ENCODE measurements at regions not wholly inside any gene's neighbourhood (a gene's known extent, or its start where the extent isn't known, plus 50 kb on each side); places are given as distances from the start of the nearest gene placed in this dataset.

- Histone ChIP-seq H3K9me3 (ENCODE audit: control insufficient read depth, insufficient read depth, low read length) (no peaks in the 10 kb centered on the region), H3K27me3 (ENCODE audit: control insufficient read depth, insufficient read depth, low read length) (no peaks in the 10 kb centered on the region), H3K4me1 (ENCODE audit: control insufficient read depth, insufficient read depth, low read length) (peaks cover 10% of the 10 kb centered on the region), H3K4me3 (ENCODE audit: low read length) (no peak overlapping the region), H3K27ac (ENCODE audit: low read length) (no peak overlapping the region), H3K36me3 (ENCODE audit: control insufficient read depth, insufficient read depth, low read length) (no peaks in the 10 kb centered on the region)
- DNase-seq (ENCODE audit: low read depth, low spot score): no peak
- no CpG with 5 or more reads among the region's 9 CpGs for WGBS (ENCODE audit: insufficient coverage, insufficient read length)
These were observed 84.9 kb upstream of the DIO3 start for GRCh38 chr14:101476258-101476915.

- H3K27me3 ChIP-seq (ENCODE audit: control insufficient read depth, insufficient read depth, low read length): no peaks in the 10 kb centered on the region
- no peaks in the 10 kb centered on the region for H3K9me3 ChIP-seq (ENCODE audit: control insufficient read depth, insufficient read depth, low read length)
- H3K36me3 ChIP-seq (ENCODE audit: control insufficient read depth, insufficient read depth, low read length): no peaks in the 10 kb centered on the region
- H3K4me3 ChIP-seq (ENCODE audit: low read length): no peak overlapping the region
- H3K4me1 ChIP-seq (ENCODE audit: control insufficient read depth, insufficient read depth, low read length): peaks cover 10% of the 10 kb centered on the region
- DNase-seq (ENCODE audit: low read depth, low spot score): no peak
- H3K27ac ChIP-seq (ENCODE audit: low read length): no peak overlapping the region
- WGBS (ENCODE audit: insufficient coverage, insufficient read length): no CpG with 5 or more reads among the region's 14 CpGs
These were observed 84.3 kb upstream of the DIO3 start for GRCh38 chr14:101476916-101477553.

GRCh38 chr14:101477648-101478047, 83.6 kb upstream of the DIO3 start:
- Histone ChIP-seq H3K27me3 (ENCODE audit: control insufficient read depth, insufficient read depth, low read length) (no peaks in the 10 kb centered on the region), H3K36me3 (ENCODE audit: control insufficient read depth, insufficient read depth, low read length) (no peaks in the 10 kb centered on the region), H3K4me3 (ENCODE audit: low read length) (no peak overlapping the region), H3K27ac (ENCODE audit: low read length) (no peak overlapping the region), H3K9me3 (ENCODE audit: control insufficient read depth, insufficient read depth, low read length) (no peaks in the 10 kb centered on the region), H3K4me1 (ENCODE audit: control insufficient read depth, insufficient read depth, low read length) (peaks cover 10% of the 10 kb centered on the region)
- DNase-seq (ENCODE audit: low read depth, low spot score): no peak
- no CpG with 5 or more reads among the region's 5 CpGs for WGBS (ENCODE audit: insufficient coverage, insufficient read length)

GRCh38 chr14:101478096-101478495, 83.2 kb upstream of the DIO3 start:
- H3K36me3 ChIP-seq (ENCODE audit: control insufficient read depth, insufficient read depth, low read length): no peaks in the 10 kb centered on the region
- peaks cover 10% of the 10 kb centered on the region for H3K4me1 ChIP-seq (ENCODE audit: control insufficient read depth, insufficient read depth, low read length)
- no peak for DNase-seq (ENCODE audit: low read depth, low spot score)
- H3K9me3 ChIP-seq (ENCODE audit: control insufficient read depth, insufficient read depth, low read length): no peaks in the 10 kb centered on the region
- no peaks in the 10 kb centered on the region for H3K27me3 ChIP-seq (ENCODE audit: control insufficient read depth, insufficient read depth, low read length)
- no peak overlapping the region for H3K4me3 ChIP-seq (ENCODE audit: low read length)
- no CpG with 5 or more reads among the region's 13 CpGs for WGBS (ENCODE audit: insufficient coverage, insufficient read length)
- no peak overlapping the region for H3K27ac ChIP-seq (ENCODE audit: low read length)

GRCh38 chr14:101478796-101479410, 82.4 kb upstream of the DIO3 start:
- H3K27ac ChIP-seq (ENCODE audit: low read length): no peak overlapping the region
- peaks cover 10% of the 10 kb centered on the region for H3K4me1 ChIP-seq (ENCODE audit: control insufficient read depth, insufficient read depth, low read length)
- DNase-seq (ENCODE audit: low read depth, low spot score): no peak
- H3K36me3 ChIP-seq (ENCODE audit: control insufficient read depth, insufficient read depth, low read length): no peaks in the 10 kb centered on the region
- H3K27me3 ChIP-seq (ENCODE audit: control insufficient read depth, insufficient read depth, low read length): no peaks in the 10 kb centered on the region
- no peaks in the 10 kb centered on the region for H3K9me3 ChIP-seq (ENCODE audit: control insufficient read depth, insufficient read depth, low read length)
- no peak overlapping the region for H3K4me3 ChIP-seq (ENCODE audit: low read length)
- no CpG with 5 or more reads among the region's 13 CpGs for WGBS (ENCODE audit: insufficient coverage, insufficient read length)

GRCh38 chr14:101480022-101480746, 81.1 kb upstream of the DIO3 start:
- Histone ChIP-seq H3K27ac (ENCODE audit: low read length) (no peak overlapping the region), H3K4me3 (ENCODE audit: low read length) (no peak overlapping the region), H3K4me1 (ENCODE audit: control insufficient read depth, insufficient read depth, low read length) (peaks cover 10% of the 10 kb centered on the region)

GRCh38 chr14:101480747-101481530, 80.4 kb upstream of the DIO3 start:
- no peak for DNase-seq (ENCODE audit: low read depth, low spot score)
- H3K4me1 ChIP-seq (ENCODE audit: control insufficient read depth, insufficient read depth, low read length): peaks cover 10% of the 10 kb centered on the region
- H3K27me3 ChIP-seq (ENCODE audit: control insufficient read depth, insufficient read depth, low read length): no peaks in the 10 kb centered on the region
- WGBS (ENCODE audit: insufficient coverage, insufficient read length): no CpG with 5 or more reads among the region's 16 CpGs
- no peaks in the 10 kb centered on the region for H3K36me3 ChIP-seq (ENCODE audit: control insufficient read depth, insufficient read depth, low read length)
- H3K27ac ChIP-seq (ENCODE audit: low read length): no peak overlapping the region
- H3K9me3 ChIP-seq (ENCODE audit: control insufficient read depth, insufficient read depth, low read length): no peaks in the 10 kb centered on the region
- no peak overlapping the region for H3K4me3 ChIP-seq (ENCODE audit: low read length)

More at GRCh38 chr14:101480022-101480746, 81.1 kb upstream of the DIO3 start:
- H3K36me3 ChIP-seq (ENCODE audit: control insufficient read depth, insufficient read depth, low read length): no peaks in the 10 kb centered on the region
- H3K9me3 ChIP-seq (ENCODE audit: control insufficient read depth, insufficient read depth, low read length): no peaks in the 10 kb centered on the region
- H3K27me3 ChIP-seq (ENCODE audit: control insufficient read depth, insufficient read depth, low read length): no peaks in the 10 kb centered on the region
- no peak for DNase-seq (ENCODE audit: low read depth, low spot score)
- no CpG with 5 or more reads among the region's 12 CpGs for WGBS (ENCODE audit: insufficient coverage, insufficient read length)

- Histone ChIP-seq H3K27me3 (ENCODE audit: control insufficient read depth, insufficient read depth, low read length) (no peaks in the 10 kb centered on the region), H3K4me3 (ENCODE audit: low read length) (no peak overlapping the region), H3K27ac (ENCODE audit: low read length) (no peak overlapping the region), H3K9me3 (ENCODE audit: control insufficient read depth, insufficient read depth, low read length) (no peaks in the 10 kb centered on the region), H3K36me3 (ENCODE audit: control insufficient read depth, insufficient read depth, low read length) (no peaks in the 10 kb centered on the region), H3K4me1 (ENCODE audit: control insufficient read depth, insufficient read depth, low read length) (peaks cover 7% of the 10 kb centered on the region)
- WGBS (ENCODE audit: insufficient coverage, insufficient read length): no CpG with 5 or more reads among the region's 5 CpGs
- no peak for DNase-seq (ENCODE audit: low read depth, low spot score)
These were observed 79.7 kb upstream of the DIO3 start for GRCh38 chr14:101481557-101481956.

GRCh38 chr14:101482066-101482465, 79.2 kb upstream of the DIO3 start:
- Histone ChIP-seq H3K27ac (ENCODE audit: low read length) (no peak overlapping the region), H3K27me3 (ENCODE audit: control insufficient read depth, insufficient read depth, low read length) (no peaks in the 10 kb centered on the region), H3K4me1 (ENCODE audit: control insufficient read depth, insufficient read depth, low read length) (peaks cover 3% of the 10 kb centered on the region), H3K36me3 (ENCODE audit: control insufficient read depth, insufficient read depth, low read length) (no peaks in the 10 kb centered on the region), H3K4me3 (ENCODE audit: low read length) (no peak overlapping the region), H3K9me3 (ENCODE audit: control insufficient read depth, insufficient read depth, low read length) (no peaks in the 10 kb centered on the region)
- no CpG with 5 or more reads among the region's 4 CpGs for WGBS (ENCODE audit: insufficient coverage, insufficient read length)
- DNase-seq (ENCODE audit: low read depth, low spot score): no peak

- Histone ChIP-seq H3K4me1 (ENCODE audit: control insufficient read depth, insufficient read depth, low read length) (no peaks in the 10 kb centered on the region), H3K9me3 (ENCODE audit: control insufficient read depth, insufficient read depth, low read length) (no peaks in the 10 kb centered on the region), H3K27ac (ENCODE audit: low read length) (no peak overlapping the region), H3K4me3 (ENCODE audit: low read length) (no peak overlapping the region), H3K36me3 (ENCODE audit: control insufficient read depth, insufficient read depth, low read length) (no peaks in the 10 kb centered on the region), H3K27me3 (ENCODE audit: control insufficient read depth, insufficient read depth, low read length) (no peaks in the 10 kb centered on the region)
- no peak for DNase-seq (ENCODE audit: low read depth, low spot score)
- no CpG with 5 or more reads among the region's 4 CpGs for WGBS (ENCODE audit: insufficient coverage, insufficient read length)
These were observed 77.5 kb upstream of the DIO3 start for GRCh38 chr14:101483829-101484228.
